ENCODE measurements at regions not wholly inside any gene's neighbourhood (a gene's known extent, or its start where the extent isn't known, plus 50 kb on each side); places are given as distances from the start of the nearest gene placed in this dataset.

GRCh38 chr5:133898440-133898839, 70.0 kb downstream of the C5orf15 start:
- Histone ChIP-seq H3K9me3 (ENCODE audit: severe bottlenecking) (no peaks in the 10 kb centered on the region), H3K27me3 (ENCODE audit: insufficient read depth, low read depth, severe bottlenecking) (no peaks in the 10 kb centered on the region), H3K4me3 (ENCODE audit: low read depth, low read length) (no peak overlapping the region), H3K27ac (no peak overlapping the region), H3K36me3 (no peaks in the 10 kb centered on the region)
- no peak for DNase-seq
- TF ChIP-seq CTCF (IDR thresholded peaks at IDR 0.05; ENCODE audit: low read depth, low read length), result no peak

- TF ChIP-seq CTCF (IDR thresholded peaks at IDR 0.05; ENCODE audit: low read depth, low read length), result no peak
- Histone ChIP-seq H3K27ac (no peak overlapping the region), H3K27me3 (ENCODE audit: insufficient read depth, low read depth, severe bottlenecking) (no peaks in the 10 kb centered on the region), H3K9me3 (ENCODE audit: severe bottlenecking) (no peaks in the 10 kb centered on the region), H3K4me3 (ENCODE audit: low read depth, low read length) (no peak overlapping the region), H3K36me3 (no peaks in the 10 kb centered on the region)
- DNase-seq, result no peak
Measured at GRCh38 chr5:133897431-133897830, 71.0 kb downstream of the C5orf15 start.

GRCh38 chr5:133896873-133897272, 71.6 kb downstream of the C5orf15 start:
- Histone ChIP-seq H3K27me3 (ENCODE audit: insufficient read depth, low read depth, severe bottlenecking) (no peaks in the 10 kb centered on the region), H3K9me3 (ENCODE audit: severe bottlenecking) (no peaks in the 10 kb centered on the region), H3K36me3 (no peaks in the 10 kb centered on the region), H3K4me3 (ENCODE audit: low read depth, low read length) (no peak overlapping the region), H3K27ac (no peak overlapping the region)
- TF ChIP-seq CTCF (IDR thresholded peaks at IDR 0.05; ENCODE audit: low read depth, low read length), result no peak
- no peak for DNase-seq

- Histone ChIP-seq H3K4me3 (ENCODE audit: low read depth, low read length) (no peak overlapping the region), H3K36me3 (no peaks in the 10 kb centered on the region), H3K9me3 (ENCODE audit: severe bottlenecking) (no peaks in the 10 kb centered on the region), H3K27me3 (ENCODE audit: insufficient read depth, low read depth, severe bottlenecking) (no peaks in the 10 kb centered on the region), H3K27ac (no peak overlapping the region)
- no peak for DNase-seq
- no peak for TF ChIP-seq CTCF (IDR thresholded peaks at IDR 0.05; ENCODE audit: low read depth, low read length)
Measured at GRCh38 chr5:133895979-133896845, 72.2 kb downstream of the C5orf15 start.

- TF ChIP-seq CTCF (IDR thresholded peaks at IDR 0.05; ENCODE audit: low read depth, low read length), result no peak
- Histone ChIP-seq H3K36me3 (no peaks in the 10 kb centered on the region), H3K27me3 (ENCODE audit: insufficient read depth, low read depth, severe bottlenecking) (no peaks in the 10 kb centered on the region), H3K4me3 (ENCODE audit: low read depth, low read length) (no peak overlapping the region), H3K27ac (no peak overlapping the region), H3K9me3 (ENCODE audit: severe bottlenecking) (no peaks in the 10 kb centered on the region)
- DNase-seq, result no peak
Measured at GRCh38 chr5:133894143-133894542, 74.3 kb downstream of the C5orf15 start.

- Histone ChIP-seq H3K4me3 (ENCODE audit: low read depth, low read length) (no peak overlapping the region), H3K36me3 (no peaks in the 10 kb centered on the region), H3K9me3 (ENCODE audit: severe bottlenecking) (no peaks in the 10 kb centered on the region), H3K27ac (no peak overlapping the region), H3K27me3 (ENCODE audit: insufficient read depth, low read depth, severe bottlenecking) (no peaks in the 10 kb centered on the region)
- no peak for TF ChIP-seq CTCF (IDR thresholded peaks at IDR 0.05; ENCODE audit: low read depth, low read length)
- no peak for DNase-seq
Measured at GRCh38 chr5:133892774-133893173, 75.7 kb downstream of the C5orf15 start.
